ENCODE measurements at regions not wholly inside any gene's neighbourhood (a gene's known extent, or its start where the extent isn't known, plus 50 kb on each side); places are given as distances from the start of the nearest gene placed in this dataset.

DNA sequence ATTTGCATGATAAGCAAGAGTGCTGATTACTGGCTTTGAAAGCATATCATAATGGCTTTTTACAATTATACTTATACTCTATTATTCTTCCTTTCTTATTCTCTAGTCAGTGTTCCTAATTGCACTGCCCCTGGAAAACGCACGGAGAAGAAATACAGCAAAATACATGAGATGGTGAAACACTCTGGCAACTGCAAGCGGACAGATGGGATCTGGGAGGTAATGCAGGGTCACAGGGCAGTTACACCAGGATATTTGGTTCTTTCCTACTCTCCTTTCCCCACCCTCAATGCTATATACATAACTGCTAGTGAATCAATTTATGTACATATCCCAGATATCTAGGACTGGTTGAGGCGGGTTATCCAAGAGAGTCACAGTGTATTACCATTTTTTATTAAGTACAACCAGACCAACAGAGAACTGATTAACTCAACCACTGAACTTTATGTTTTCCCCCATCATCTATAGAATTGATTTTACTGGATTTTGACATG, 423.7 kb downstream of the ZSWIM6 start:
- intact Hi-C loops (cut with DNase I) = no loop called here
- ATAC-seq (no peak), DNase-seq (no peak)
- H3K4me1 ChIP-seq = no peaks in the 10 kb centered on the region
- no peaks in the 10 kb centered on the region for H3K36me3 ChIP-seq (replicated peaks in 1 of 2; ENCODE audit: insufficient read depth in 1 of 2, low read depth in 2 of 2)
- 84 to 89% methylated on average over 4 of the region's 4 CpGs for WGBS, 2 donors
- no peaks in the 10 kb centered on the region for H3K27me3 ChIP-seq
- TF ChIP-seq, protein P1, sequence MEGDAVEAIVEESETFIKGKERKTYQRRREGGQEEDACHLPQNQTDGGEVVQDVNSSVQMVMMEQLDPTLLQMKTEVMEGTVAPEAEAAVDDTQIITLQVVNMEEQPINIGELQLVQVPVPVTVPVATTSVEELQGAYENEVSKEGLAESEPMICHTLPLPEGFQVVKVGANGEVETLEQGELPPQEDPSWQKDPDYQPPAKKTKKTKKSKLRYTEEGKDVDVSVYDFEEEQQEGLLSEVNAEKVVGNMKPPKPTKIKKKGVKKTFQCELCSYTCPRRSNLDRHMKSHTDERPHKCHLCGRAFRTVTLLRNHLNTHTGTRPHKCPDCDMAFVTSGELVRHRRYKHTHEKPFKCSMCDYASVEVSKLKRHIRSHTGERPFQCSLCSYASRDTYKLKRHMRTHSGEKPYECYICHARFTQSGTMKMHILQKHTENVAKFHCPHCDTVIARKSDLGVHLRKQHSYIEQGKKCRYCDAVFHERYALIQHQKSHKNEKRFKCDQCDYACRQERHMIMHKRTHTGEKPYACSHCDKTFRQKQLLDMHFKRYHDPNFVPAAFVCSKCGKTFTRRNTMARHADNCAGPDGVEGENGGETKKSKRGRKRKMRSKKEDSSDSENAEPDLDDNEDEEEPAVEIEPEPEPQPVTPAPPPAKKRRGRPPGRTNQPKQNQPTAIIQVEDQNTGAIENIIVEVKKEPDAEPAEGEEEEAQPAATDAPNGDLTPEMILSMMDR (IDR thresholded peaks at IDR 0.05) = no peak
- TF ChIP-seq POLR2A (IDR thresholded peaks at IDR 0.05) = no peak
- H3K4me3 ChIP-seq = no peak overlapping the region
- no peak overlapping the region for H3K27ac ChIP-seq
- no peaks in the 10 kb centered on the region for H3K9me3 ChIP-seq

DNA sequence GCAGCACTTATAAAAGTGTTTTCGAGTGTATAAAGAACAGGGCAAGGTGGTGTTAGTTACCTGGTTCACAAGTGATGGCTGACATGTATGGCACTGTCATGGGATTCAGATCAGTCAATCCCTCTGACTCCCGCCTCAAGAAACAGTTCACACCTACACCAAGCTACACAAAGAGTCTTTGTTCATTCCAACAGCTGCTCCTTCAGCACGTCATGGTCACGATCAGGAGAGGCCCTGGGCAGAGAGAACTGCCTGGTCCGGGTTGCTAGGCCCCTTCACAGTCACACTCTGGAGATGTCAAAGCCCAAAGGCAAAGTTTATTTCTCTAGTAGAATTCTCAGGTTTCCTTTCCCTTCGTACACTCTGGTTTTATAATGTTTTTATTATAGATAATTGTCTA, 426.7 kb downstream of the ZSWIM6 start:
- no peaks in the 10 kb centered on the region for H3K36me3 ChIP-seq (replicated peaks in 1 of 2; ENCODE audit: insufficient read depth in 1 of 2, low read depth in 2 of 2)
- no peak for DNase-seq
- no peak overlapping the region for H3K4me3 ChIP-seq
- 59 to 62% methylated on average over 6 of the region's 6 CpGs for WGBS, 2 donors
- H3K9me3 ChIP-seq = no peaks in the 10 kb centered on the region
- intact Hi-C loops (cut with DNase I) = no loop called here
- no peak for ATAC-seq
- H3K4me1 ChIP-seq = no peaks in the 10 kb centered on the region
- H3K27me3 ChIP-seq = no peaks in the 10 kb centered on the region
- H3K27ac ChIP-seq = no peak overlapping the region
- TF ChIP-seq, protein P1 (IDR thresholded peaks at IDR 0.05) = no peak
- TF ChIP-seq POLR2A (IDR thresholded peaks at IDR 0.05) = no peak

DNA sequence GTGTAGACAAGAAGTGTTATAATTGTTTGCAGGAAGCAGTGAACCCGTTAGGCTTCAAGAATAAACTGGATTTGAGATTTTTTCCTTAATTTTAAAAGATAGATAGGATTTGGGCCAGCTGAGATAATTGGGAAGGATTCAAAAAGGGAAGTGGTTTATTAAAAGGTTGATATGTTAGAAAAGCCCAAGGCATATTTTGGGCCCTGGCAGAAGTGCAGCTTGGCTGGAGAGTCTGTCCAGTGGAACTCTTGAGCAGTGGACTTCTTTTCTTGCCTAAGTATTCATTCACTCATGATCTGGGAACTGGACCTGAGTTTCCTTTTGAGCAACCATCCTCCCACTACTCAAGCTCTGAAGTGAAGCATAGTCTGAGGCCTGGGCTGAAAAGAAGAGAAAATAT, 433.4 kb downstream of the ZSWIM6 start:
- H3K9me3 ChIP-seq = no peaks in the 10 kb centered on the region
- H3K27me3 ChIP-seq = no peaks in the 10 kb centered on the region
- intact Hi-C loops (cut with DNase I) = no loop called here
- H3K4me3 ChIP-seq = no peak overlapping the region
- H3K36me3 ChIP-seq (replicated peaks in 1 of 2; ENCODE audit: insufficient read depth in 1 of 2, low read depth in 2 of 2) = no peaks in the 10 kb centered on the region
- TF ChIP-seq POLR2A (IDR thresholded peaks at IDR 0.05) = no peak
- TF ChIP-seq, protein P1 (IDR thresholded peaks at IDR 0.05) = no peak
- WGBS, 2 donors = 80 to 81% methylated on average over 1 of the region's 1 CpG
- H3K4me1 ChIP-seq = no peaks in the 10 kb centered on the region
- no peak for ATAC-seq
- H3K27ac ChIP-seq = no peak overlapping the region
- no peak for DNase-seq

DNA sequence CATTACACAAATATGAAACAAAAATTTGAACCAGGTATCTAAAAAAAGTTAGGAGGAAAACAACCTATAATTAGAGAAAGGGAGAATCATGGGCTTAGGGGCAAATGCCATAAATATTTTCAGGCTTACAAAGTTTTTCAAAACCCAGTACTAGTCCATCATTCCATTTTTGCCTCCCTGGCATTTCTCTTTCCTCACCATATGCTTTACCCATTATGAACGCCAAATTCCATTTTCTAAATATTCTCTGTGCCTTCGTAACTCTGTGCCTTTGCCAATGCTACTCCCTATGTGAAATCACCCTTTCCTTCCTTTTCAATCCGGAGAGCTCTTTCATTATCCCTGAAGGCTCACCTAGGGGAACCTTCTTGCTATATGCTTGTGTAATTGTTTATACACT, 434.1 kb downstream of the ZSWIM6 start:
- TF ChIP-seq POLR2A (IDR thresholded peaks at IDR 0.05) = no peak
- TF ChIP-seq, protein P1 (IDR thresholded peaks at IDR 0.05) = no peak
- intact Hi-C loops (cut with DNase I) = no loop called here
- no peak overlapping the region for H3K27ac ChIP-seq
- 82 to 90% methylated on average over 3 of the region's 3 CpGs for WGBS, 2 donors
- no peak overlapping the region for H3K4me3 ChIP-seq
- H3K4me1 ChIP-seq = no peaks in the 10 kb centered on the region
- no peak for ATAC-seq
- no peaks in the 10 kb centered on the region for H3K36me3 ChIP-seq (replicated peaks in 1 of 2; ENCODE audit: insufficient read depth in 1 of 2, low read depth in 2 of 2)
- H3K27me3 ChIP-seq = no peaks in the 10 kb centered on the region
- no peaks in the 10 kb centered on the region for H3K9me3 ChIP-seq
- no peak for DNase-seq

DNA sequence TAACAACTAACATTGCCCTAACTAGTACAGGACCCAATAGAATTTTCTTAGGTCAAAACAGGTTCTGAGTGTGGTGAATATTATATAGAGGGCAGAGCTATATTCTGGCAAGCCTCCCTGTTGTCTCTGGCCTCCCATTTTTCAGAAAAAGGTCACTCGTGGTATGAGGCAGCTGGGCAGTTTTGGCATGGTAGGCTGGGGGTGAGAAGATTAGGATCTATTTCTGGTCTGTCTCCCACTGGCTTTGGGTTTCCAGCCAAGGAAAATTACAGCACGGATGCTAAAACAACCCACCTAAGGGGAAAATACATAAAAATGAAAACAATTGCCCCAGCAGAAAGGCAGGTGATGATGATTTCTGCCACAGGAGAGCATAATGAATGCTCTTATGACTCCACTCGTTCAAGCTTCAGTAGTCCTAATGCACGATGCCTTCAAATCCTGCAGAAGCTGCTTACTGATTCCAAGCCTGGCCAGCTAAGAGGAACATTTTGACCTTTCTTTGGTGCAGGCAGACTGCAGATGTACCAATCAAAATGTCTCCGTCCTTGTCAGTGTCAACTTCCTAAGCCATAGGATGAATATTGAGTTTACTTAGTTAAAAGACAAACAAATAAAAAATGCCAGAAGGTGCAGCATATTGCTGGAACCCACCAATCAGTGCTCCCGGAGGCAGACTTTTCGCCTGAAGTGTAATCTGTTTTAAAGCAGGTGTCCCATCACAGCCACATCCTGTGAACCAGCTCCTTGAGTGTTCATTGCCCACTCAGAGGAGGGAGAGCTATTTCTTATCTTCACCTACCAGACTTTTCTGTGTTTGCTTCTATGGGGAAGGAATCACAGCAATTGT, 435.4 kb downstream of the ZSWIM6 start:
- Histone ChIP-seq H3K4me1 (no peaks in the 10 kb centered on the region), H3K36me3 (replicated peaks in 1 of 2; ENCODE audit: insufficient read depth in 1 of 2, low read depth in 2 of 2) (no peaks in the 10 kb centered on the region), H3K4me3 (no peak overlapping the region), H3K9me3 (no peaks in the 10 kb centered on the region), H3K27ac (no peak overlapping the region), H3K27me3 (no peaks in the 10 kb centered on the region)
- ATAC-seq = no peak
- 64 to 75% methylated on average over 7 of the region's 7 CpGs for WGBS, 2 donors
- intact Hi-C loops (cut with DNase I) = no loop called here
- no peak for DNase-seq
- TF ChIP-seq, protein P1 (IDR thresholded peaks at IDR 0.05) = no peak
- TF ChIP-seq POLR2A (IDR thresholded peaks at IDR 0.05) = no peak

Data from body of pancreas (tissue), 4 donors.